GM21717 (cell line): ENCODE measurements at regions not wholly inside any gene's neighbourhood (a gene's known extent, or its start where the extent isn't known, plus 50 kb on each side); places are given as distances from the start of the nearest gene placed in this dataset.
"Not testable (repeated sequence)": the region's sequence is repeated elsewhere in the genome, so short reads cannot be mapped to it uniquely, and the experiment has no call there.

Source experiments
- ATAC-seq: cut with Tn5 transposase; IDR thresholded peaks from one replicate; pipeline ENCODE4 v1.9.1; 2021; ENCODE audit warnings: mild to moderate bottlenecking, moderate library complexity; ENCODE audit not compliant: unreplicated experiment

DNA sequence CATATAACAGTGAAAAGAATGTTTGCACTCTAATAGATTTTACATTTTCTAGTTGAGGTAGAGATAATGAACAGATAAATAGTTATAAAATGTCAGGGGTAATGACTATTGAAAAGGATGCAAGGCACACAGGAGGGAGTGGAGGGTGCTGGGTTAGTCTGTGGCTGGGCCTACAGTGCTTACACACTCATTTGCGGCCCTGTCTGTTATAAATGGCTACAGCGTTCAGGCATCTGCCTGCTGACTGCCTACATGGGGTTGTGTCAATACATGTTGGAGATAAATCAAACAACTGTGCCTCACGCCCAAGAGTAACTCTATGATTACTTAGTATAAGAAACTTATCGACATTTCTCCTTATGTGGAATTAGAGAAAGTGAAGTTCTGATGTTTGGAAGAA lies 313.3 kb downstream of the ACTR3B start:
- no peak for ATAC-seq

DNA sequence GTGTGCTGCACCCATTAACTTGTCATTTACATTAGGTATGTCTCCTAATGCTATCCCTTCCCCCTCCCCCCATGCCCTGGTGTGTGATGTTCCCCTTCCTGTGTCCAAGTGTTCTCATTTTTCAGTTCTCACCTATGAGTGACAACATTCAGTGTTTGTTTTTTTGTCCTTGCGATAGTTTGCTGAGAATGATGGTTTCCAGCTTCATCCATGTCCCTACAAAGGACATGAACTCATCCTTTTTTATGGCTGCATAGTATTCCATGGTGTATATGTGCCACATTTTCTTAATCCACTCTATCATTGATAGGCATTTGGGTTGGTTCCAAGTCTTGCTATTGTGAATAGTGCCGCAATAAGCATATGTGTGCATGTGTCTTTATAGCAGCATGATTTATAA lies 316.7 kb downstream of the ACTR3B start:
- not testable (repeated sequence) for ATAC-seq

DNA sequence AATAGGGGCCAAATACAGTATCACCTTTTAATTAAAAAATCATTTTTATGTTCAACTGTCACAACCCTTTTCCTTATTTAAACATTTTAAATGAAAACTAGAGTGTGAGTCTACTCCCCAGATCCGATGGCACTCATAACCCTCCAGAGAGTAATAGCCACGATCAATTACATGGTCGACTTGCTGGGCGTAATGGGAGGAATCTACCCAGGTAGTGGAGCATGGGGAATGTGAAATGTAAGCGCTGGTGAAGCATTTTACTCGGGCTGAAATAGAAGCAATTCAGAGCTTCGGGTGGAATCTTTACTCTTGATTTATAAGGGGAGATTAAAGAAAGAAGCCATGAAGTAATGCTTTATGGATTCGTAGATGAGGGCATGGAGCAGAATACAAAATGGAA lies 321.9 kb downstream of the ACTR3B start:
- no peak for ATAC-seq

DNA sequence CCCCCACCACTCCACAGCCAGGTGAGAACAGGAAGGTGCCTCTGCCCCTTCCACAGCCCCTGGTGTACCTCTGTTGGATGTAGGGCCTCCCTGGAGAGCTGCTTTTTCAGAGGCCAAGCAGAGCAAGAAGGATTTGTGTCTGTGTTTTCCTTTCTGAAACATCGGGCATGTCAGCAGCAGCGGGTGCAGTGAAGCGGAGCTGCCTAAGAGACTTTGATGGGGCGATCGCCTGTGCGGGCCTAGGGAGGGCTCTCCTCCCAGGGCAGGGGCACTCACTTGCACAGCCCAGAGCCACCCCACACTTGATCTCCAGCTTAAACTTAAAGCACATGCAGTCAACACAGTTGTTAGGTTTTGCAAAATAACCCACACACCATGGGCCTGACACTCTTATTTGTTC lies 324.7 kb downstream of the ACTR3B start:
- no peak for ATAC-seq

DNA sequence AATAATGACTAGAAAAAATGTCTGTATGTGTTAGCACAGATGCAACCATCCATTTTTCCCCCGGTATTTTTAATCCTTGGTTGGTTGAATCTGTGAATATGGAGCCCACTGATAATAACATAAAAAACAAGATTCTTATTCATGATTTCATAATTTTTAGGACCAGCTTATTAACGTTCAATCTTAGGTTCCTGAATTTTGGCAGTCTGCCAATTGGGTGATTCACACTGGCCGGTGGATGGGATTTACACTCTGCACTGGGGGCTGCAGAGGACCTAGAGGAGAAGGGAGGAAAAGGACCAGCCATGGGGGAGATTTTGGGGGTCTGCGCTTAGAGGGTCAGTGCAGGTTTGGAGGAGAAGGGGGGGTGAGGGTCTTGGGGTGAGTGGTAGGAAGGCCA lies 327.9 kb downstream of the ACTR3B start:
- ATAC-seq: no peak

DNA sequence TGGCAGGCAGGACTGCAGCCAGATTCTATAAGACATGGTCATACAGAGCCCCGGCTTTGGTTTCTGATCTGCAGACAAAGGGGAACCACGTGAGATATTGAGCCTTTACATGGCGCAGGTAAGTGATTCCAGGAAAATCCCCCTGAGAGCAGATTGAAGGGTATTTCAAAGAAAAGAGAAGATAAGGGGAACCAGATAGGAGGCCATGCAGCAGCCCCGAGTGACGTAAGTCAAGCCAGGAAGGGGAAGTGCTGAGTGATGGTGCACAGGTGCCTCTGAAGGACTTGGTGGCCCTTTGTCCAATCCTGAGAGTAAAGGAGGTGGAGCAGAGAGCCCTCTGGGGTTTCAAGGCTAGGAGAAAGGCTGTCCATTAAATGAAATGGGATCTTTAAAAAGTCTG lies 329.0 kb downstream of the ACTR3B start:
- ATAC-seq: no peak

DNA sequence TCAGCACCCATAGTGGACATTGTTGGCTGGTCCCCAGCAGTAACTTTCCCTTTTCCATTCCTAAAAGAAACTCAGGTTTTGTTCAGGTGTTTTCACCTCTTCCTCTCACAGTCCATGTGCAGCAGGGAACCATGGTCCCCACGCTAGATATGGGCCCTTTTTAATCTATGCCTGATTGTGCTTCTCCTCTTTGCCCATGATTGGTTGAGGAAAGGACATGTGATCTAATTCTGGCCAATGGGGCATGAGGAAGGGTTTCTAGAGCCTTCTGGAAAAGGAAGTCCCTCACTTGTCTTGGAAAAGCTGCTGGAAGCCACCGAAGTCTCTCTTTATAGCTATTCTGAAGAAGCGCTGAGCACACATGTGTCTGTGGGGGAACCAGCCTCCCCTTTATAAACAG lies 330.7 kb downstream of the ACTR3B start:
- ATAC-seq: no peak

DNA sequence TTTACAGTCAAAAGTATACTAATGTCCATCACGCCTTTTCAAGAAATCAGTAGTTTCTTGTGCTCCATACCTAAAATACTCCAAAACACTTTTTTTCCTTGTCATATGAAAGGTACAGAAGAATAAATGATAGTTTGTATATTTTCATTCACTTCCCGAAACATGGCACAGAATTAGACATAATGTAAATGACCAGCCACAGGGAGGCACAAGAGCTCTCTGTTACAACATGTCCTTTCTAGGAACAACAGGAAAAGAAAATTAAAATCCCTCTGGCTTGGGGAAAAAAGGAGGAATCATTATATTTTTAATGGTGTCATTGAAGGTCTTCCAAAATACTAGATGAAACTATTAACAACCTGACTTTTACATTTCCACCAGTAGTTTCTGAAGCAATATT lies 331.2 kb downstream of the ACTR3B start:
- ATAC-seq: no peak

DNA sequence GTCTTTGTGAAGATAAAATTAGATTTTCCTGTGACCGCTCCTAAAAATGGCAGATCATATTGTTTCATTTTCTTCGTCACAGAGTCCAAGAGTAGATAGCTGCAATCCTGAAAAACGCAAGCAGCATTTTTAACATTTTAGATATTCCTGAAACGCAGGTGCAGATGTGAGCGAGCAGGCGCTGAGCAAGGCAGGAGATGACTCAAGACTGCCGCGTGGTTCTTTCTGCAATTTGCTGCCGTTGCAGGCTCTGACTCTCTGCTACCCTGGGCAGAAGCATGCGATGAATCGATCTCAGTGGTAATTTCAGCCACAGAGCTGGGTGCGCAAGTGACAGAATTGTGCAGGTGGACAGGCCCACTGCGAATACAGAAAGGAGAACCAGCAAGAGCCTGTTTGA lies 331.9 kb downstream of the ACTR3B start:
- ATAC-seq: no peak

DNA sequence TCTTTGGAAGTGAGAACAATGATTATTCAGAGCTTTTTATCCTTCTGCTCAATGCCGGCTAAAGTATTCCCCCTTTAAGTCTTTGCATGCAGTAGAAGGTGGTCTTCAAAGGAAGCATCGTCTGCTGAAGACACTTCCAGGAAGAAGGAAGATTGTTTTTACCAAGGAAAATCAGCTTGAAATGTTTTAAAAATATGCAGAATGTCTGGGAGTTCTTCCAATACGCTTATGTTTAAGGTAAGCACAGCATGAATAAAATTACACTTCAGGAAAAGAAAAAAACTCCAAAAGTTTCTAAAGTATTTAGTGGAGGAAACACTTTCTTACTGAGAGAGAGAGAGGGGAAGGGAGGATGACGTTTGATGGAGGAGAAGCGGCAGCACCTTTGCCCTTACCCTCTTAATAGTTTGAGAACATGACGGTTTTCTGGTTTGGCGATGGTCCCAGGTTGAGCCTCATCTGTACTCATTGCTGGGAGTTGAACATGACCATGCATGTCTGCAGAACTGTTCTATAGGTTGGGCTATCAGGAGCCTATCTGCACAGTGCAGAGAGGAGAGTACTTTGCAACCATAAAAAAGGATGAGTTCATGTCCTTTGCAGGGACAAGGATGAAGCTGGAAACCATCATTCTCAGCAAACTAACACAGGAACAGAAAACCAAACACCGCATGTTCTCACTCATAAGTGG lies 338.1 kb downstream of the ACTR3B start:
- ATAC-seq: no peak

DNA sequence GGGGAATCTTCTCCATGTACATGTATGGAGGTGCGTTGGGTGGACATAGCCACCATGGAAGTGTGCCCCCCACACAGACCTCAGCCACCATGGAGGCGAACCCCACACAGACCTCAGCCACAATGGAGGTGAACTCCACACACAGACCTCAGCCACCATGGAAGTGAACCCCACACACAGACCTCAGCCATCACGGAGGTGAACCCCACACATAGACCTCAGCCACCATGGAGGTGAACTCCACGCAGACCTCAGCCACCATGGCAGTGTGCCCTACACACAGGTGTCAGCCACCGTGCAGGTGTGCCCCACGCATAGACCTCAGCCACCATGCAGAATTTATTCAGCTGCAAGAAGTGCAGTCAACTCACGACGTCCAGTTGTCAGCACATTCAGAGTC lies 339.7 kb downstream of the ACTR3B start:
- ATAC-seq: no peak

DNA sequence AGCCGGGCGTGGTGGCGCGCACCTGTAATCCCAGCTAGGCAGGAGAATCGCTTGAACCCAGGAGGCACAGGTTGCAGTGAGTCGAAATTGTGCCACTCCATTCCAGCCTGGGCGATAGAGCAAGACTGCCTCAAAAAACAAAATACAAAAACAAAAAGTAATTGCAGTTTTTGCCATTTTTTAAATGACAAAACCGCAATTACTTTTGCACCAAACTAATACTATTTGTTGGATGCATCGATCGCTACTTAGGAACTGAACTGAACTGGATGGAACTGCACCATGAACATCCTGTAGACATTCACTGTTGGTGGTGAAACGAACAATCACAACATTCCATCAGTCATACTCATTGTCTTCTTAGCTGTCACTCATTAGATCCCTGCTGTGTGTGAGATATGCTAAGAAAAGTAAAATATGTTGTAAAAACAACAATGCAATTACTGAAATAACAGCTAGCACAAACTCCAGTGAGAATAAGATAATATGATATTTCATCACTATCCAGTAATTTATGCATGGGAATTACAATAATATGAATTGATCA lies 341.2 kb downstream of the ACTR3B start:
- ATAC-seq: no peak

DNA sequence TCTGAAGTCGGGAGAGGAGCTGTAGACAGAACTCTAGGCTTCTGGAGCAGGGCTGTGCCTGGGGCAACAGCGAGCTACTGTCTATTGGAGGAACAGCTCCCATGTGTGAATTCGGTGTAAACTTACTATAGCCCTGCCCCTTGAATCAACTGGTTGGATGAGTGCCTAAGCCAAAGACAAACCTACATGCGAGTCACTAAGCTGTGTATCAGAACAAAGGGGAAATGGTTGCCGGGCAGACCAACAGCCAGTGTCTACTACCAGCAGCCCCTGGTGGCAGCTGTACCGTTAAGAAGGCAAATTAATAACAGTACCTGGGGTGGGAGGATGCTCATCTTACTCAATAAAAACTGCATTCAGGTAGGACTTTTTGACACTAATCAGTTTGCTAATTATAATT lies 343.6 kb downstream of the ACTR3B start:
- ATAC-seq: no peak

DNA sequence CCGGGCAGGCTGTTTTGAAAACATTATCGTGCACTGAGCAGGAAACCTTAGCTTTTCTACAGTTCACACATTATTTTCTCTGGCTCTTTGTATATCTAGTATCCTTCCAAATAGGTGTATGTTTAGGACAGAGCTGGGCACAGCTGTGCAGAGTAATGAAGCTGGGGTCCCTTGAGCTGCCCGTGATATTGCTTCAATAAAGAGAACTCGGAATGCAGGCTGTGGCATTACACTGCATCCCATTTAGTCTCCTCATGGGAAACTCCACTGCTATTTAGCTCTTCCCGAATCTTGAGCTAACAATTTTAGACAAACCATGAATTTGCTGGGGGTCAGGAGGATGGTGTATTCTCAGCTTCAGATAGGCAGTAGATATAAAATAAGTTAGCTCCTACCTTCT lies 348.3 kb downstream of the ACTR3B start:
- ATAC-seq: no peak

DNA sequence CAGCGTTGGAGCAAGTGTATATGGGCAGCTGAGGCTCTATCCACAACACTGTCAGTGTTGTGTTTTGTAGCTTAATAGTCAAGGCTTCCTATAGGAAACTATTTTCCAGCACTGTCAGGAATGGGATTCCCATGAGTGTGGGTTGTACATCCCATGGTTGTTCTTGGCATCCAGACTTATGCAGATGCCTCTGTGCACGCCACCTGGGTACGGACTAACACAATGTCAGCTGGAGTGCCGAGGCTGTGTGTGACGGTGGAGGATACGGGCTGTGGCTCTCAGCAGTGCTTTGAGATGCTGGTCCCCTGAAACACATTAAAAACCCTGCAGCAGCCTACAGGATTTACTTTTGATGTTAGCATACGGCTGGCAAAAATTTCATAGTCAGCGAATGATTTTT lies 350.0 kb downstream of the ACTR3B start:
- ATAC-seq: no peak

DNA sequence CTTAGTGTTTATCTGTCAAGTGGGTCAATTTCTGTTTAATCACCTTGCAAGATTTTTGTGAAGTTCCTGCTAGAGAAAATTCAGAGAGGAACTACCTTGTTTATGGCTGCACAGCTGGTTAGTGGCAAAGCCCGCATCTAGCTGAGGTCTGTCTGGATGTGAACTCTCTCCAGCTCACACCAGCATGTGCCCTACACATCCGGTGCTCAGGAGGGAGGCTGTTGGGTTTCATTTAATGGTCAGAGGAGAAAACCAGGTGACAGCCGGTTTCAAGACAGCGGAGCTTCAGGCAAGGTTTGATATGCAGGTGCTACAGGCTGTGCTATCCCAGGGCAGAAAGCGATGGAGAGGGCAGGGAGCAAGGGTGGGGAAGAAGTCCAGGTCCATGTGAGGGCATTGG lies 351.1 kb downstream of the ACTR3B start:
- no peak for ATAC-seq

DNA sequence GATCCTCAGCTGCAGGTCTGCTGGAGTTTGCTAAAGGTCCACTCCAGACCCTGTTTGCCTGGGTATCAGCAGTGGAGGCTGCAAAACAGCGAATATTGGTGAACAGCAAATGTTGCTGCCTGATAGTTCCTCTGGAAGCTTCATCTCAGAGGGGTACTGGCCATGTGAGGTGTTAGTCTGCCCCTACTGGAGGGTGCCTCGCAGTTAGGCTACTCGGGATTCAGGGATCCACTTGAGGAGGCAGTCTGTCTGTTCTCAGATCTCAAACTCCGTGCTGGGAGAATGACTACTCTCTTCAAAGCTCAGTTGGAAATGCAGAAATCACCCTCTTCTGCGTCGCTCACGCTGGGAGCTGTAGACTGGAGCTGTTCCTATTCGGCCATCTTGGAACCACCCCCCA lies 362.7 kb downstream of the ACTR3B start:
- ATAC-seq: not testable (repeated sequence)

DNA sequence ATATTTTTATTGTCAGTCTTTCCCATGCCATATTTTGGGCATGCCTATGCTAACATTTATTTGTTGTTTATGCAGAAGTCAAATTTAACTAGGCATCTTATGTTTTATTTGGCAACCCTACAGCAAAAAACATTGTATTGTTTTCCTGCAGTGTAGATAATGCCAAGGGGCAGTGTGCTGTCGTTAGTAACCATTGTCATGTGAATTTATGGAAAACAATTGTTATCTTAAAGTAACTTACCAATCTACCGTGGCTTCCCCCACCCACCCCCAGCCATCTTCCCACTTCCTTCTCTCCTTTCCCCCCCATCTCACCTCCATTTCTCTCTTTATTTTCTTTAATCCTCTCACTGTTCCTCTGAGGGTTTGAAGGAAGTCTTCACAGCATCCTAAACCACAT lies 370.5 kb downstream of the ACTR3B start:
- no peak for ATAC-seq

DNA sequence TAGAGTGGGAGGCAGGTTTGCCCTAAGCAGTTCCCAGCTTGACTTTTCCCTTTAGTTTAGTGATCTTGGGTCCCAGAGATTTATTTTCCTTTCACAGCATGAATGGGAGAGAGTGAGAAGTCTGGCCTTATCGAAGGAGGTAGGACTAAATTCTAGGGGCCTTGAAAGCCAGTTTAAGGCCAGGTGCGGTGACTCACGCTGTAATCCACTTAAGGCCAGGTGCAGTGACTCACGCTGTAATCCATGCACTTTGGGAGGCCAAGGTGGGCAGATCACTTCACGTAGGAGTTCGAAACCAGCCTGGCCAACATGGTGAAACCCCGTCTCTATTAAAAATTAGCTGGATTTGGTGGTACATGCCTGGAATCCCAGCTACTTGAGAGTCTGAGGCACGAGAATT lies 392.2 kb downstream of the ACTR3B start:
- no peak for ATAC-seq

DNA sequence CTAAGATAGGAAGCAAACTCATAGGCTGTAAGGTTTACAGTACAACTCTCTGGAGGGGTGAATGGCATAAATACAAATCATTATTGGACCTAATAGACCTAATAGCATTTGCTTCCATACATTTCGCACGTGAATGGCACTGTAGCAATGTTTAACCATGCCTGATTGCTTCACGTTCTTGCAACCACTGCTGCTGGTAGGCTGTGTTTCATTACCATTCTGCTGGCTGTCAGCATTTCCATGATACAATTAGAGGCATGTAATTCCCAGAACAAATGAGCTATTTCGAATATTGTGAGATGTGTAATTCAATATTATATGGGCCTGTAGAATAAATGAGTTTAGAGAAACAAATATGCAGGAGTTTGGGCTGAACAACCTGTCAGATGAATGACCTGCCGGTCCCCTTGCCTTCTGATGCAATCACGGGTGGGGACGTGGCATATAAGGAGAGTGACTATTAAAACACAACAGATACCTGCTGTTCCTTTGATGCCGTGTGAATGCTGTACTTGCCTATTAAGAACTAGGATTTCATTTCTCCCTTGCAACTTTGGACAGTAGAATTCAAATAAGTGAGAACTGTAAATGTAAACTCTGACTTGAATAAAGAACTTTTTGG lies 393.4 kb downstream of the ACTR3B start:
- no peak for ATAC-seq

DNA sequence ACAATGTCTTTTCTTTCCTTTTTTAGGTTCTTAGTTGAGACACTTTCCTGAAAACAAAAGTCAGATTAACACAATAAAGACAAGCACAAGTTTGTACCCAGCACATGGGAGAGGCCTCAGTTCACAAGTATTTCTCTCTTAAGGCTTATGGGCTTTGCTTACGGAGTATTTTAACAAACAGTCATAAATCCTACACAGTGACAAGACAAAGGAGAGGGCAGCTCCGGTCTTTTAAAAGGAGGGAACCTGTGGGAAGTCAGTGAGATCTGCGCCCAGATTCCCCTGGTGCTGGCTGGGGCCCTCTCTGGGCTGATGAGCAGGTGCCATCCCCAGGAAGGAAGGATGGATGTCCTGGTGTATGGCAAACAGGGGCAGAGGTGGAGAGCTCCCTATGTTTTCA lies 398.6 kb downstream of the ACTR3B start:
- ATAC-seq: no peak

DNA sequence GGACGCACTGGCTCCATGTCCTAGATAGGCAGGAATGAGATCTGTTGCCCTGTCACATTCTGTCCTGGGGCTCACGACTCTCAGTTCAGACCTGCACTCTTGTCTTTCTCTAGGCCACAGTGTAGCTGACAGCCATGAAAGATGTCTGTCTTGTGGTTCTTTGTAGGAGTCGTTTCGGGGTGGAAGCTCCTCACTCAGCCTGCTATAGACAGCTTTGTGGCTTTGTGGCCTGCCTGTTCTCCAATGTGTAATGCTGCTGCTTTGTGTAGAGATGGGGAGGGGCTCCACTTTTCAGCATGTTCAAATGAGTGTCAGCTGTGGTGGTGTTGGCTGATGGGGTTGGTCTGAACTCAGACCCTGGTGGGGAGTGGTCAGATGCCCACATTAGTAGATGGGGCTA lies 410.7 kb downstream of the ACTR3B start:
- no peak for ATAC-seq

DNA sequence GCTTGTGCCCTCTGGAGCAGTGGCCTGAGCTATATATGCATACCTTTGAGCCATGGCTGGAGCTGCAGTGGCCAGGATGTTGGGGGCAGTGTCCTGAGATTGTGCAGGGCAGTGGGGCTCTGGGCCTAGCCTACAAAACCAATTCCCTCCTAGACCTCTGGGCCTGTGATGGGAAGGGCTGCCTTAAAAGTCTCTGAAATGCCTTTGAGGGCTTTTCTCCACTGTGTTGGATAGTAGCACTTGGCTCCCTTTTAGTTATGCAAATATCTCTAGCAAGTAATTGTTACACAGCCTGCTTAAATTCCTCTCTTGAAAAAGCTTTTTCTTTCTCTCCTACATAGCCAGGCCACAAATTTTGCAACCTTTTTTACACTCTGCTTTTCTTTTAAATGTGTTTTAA lies 426.4 kb downstream of the ACTR3B start:
- no peak for ATAC-seq
